Body of pancreas (tissue), 4 donors: ENCODE measurements at regions not wholly inside any gene's neighbourhood (a gene's known extent, or its start where the extent isn't known, plus 50 kb on each side); places are given as distances from the start of the nearest gene placed in this dataset.

Experiments
- POLR2A ChIP-seq, 3 donors: fragments of 450-650 bp; IDR thresholded peaks; one replicate each; pipeline ENCODE4 v1.6.1; 2016; ENCODE audit warnings: antibody characterized with exemption in 3 of 3, mild to moderate bottlenecking in 2 of 3
- TF ChIP-seq, protein P1 (sequence below), 7 experiments: fragments of 450-650 bp in 4 of 7; fragments of 200-600 bp in 3 of 7; sonication (generic) in 3 of 7; IDR thresholded peaks; one replicate each; pipeline ENCODE4 v1.5.1; 2016 to 2019; ENCODE audit warnings: antibody characterized with exemption in 7 of 7

DNA sequence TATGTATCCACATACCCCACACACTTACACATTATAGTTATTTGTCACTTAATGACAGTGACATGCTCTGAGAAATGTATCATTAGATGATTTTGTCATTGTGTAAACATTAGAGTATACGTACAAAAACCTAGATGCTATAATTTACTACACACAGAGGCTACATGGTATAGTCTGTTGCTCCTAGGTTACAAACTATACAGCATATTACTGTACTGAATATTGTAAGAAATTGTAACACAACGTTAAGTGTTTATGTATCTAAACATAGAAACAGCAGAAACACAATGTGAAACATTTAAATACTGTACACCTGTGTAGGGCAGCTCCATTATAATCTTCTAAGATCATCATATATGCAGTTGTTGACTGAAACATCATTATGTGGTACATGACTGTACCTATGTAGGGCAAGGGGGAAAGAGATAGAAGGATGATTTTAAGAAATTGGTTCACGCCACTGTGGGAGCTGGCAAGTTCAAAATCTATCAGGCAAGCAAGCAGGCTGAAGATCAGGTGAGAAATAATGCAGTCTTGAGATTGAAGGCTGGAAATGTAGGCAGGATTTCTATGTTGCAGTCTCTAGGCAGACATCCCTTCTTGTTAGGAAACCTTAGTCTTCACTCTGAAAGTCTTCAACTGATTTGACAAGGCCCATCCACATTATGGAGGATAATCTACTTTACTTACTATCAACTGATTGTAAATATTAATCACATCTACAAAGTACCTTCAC lies 78.0 kb upstream of the CPEB2 start:
- TF ChIP-seq, protein P1, sequence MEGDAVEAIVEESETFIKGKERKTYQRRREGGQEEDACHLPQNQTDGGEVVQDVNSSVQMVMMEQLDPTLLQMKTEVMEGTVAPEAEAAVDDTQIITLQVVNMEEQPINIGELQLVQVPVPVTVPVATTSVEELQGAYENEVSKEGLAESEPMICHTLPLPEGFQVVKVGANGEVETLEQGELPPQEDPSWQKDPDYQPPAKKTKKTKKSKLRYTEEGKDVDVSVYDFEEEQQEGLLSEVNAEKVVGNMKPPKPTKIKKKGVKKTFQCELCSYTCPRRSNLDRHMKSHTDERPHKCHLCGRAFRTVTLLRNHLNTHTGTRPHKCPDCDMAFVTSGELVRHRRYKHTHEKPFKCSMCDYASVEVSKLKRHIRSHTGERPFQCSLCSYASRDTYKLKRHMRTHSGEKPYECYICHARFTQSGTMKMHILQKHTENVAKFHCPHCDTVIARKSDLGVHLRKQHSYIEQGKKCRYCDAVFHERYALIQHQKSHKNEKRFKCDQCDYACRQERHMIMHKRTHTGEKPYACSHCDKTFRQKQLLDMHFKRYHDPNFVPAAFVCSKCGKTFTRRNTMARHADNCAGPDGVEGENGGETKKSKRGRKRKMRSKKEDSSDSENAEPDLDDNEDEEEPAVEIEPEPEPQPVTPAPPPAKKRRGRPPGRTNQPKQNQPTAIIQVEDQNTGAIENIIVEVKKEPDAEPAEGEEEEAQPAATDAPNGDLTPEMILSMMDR (IDR thresholded peaks at IDR 0.05): no peak
- TF ChIP-seq POLR2A (IDR thresholded peaks at IDR 0.05): no peak
